BE2C (cell line): ENCODE measurements at regions not wholly inside any gene's neighbourhood (a gene's known extent, or its start where the extent isn't known, plus 50 kb on each side); places are given as distances from the start of the nearest gene placed in this dataset.

Source experiments
- DNase-seq: peaks from one replicate; pipeline ENCODE4 v3.0.0-alpha.2; 2020
- H3K27me3 ChIP-seq: fragments of 250-450 bp; sonication (Bioruptor Pico); 2 replicates; pipeline ENCODE4 v1.5.1; 2020; ENCODE audit warnings: mild to moderate bottlenecking
- H3K36me3 ChIP-seq: fragments of 250-450 bp; sonication (Bioruptor Pico); 2 replicates; pipeline ENCODE4 v1.5.1; 2020; ENCODE audit warnings: mild to moderate bottlenecking
- H3K4me1 ChIP-seq: fragments of 250-450 bp; sonication (Bioruptor Pico); 2 replicates; pipeline ENCODE4 v1.5.1; 2020
- H3K4me3 ChIP-seq: 2 replicates; pipeline ENCODE4 v1.5.1; 2011; ENCODE audit warnings: low read depth, low read length
- H3K9me3 ChIP-seq: fragments of 250-450 bp; sonication (Bioruptor Pico); 2 replicates; pipeline ENCODE4 v1.5.1; 2020
- TF ChIP-seq, protein P1 (sequence below): IDR thresholded peaks from 2 replicates; pipeline ENCODE4 v1.5.1; 2012; ENCODE audit warnings: mild to moderate bottlenecking, low read depth, low read length

DNA sequence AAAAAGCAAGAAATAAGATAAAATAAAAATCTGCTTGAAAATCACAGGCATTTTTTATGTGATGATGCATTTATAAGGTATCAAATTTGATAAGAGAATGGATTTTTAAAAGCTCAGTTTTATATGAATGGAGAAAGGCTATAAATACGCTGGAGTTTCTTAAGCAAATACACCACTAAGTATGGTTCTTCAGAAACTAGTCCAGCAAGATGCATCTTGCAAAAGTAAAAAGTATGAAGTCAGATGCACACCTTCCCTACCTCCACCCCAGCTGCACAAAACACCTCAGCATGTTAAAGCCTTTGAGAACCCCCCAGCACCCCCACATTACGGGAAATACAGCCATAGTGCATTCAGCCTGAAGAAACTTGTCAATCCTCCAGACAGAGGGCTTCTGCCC lies 143.1 kb upstream of the PROX1 start:
- DNase-seq, result no peak
- Histone ChIP-seq H3K4me1 (no peaks in the 10 kb centered on the region), H3K27me3 (no peaks in the 10 kb centered on the region), H3K36me3 (no peaks in the 10 kb centered on the region), H3K9me3 (no peaks in the 10 kb centered on the region), H3K4me3 (no peak overlapping the region)
- TF ChIP-seq, protein P1, sequence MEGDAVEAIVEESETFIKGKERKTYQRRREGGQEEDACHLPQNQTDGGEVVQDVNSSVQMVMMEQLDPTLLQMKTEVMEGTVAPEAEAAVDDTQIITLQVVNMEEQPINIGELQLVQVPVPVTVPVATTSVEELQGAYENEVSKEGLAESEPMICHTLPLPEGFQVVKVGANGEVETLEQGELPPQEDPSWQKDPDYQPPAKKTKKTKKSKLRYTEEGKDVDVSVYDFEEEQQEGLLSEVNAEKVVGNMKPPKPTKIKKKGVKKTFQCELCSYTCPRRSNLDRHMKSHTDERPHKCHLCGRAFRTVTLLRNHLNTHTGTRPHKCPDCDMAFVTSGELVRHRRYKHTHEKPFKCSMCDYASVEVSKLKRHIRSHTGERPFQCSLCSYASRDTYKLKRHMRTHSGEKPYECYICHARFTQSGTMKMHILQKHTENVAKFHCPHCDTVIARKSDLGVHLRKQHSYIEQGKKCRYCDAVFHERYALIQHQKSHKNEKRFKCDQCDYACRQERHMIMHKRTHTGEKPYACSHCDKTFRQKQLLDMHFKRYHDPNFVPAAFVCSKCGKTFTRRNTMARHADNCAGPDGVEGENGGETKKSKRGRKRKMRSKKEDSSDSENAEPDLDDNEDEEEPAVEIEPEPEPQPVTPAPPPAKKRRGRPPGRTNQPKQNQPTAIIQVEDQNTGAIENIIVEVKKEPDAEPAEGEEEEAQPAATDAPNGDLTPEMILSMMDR, result no peak

DNA sequence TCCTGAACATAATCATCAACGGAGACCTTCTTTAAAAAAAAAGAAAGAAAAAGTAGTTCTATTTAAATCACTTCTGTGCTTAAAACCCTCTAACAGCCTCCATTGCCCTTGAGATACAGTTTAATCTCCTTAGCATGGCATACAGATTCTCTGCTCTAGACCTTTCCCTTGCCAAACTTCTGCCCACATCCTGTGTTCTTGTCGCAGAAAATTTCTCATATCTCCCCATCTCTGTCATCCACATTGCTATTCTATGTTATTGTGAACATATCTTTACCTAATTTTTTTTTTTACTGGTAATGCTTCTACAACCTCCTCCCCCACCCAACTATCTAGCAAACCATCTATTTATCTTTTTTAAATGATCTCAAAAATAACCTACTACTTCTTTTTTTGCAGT lies 135.7 kb upstream of the PROX1 start:
- no peaks in the 10 kb centered on the region; the same call in 1 of the 2 replicates for H3K27me3 ChIP-seq
- no peak for DNase-seq
- no peaks in the 10 kb centered on the region for H3K36me3 ChIP-seq
- H3K9me3 ChIP-seq, result no peaks in the 10 kb centered on the region
- H3K4me1 ChIP-seq, result peaks cover 5% of the 10 kb centered on the region; the same call in 1 of the 2 replicates
- H3K4me3 ChIP-seq, result no peak overlapping the region
- TF ChIP-seq, protein P1, result no peak

DNA sequence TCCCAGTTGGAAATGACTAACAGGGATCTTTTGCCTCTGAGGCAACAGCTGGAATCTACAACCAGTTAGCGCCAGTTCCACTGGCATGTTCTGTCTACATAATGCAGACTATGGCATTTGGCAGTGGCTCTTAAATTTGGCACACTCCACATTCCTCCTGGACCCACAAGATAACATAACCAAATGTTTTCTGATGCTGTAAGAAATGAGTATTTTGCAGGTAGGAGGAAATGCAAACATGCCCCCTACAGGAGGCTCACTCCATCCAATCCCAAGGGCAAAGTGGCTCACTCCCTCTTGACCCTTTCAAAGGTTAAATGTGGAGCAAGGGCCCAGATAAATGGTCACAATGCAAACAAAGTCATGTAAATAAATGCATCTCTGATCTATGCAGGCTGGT lies 129.2 kb upstream of the PROX1 start:
- DNase-seq, result no peak
- H3K36me3 ChIP-seq, result no peaks in the 10 kb centered on the region

DNA sequence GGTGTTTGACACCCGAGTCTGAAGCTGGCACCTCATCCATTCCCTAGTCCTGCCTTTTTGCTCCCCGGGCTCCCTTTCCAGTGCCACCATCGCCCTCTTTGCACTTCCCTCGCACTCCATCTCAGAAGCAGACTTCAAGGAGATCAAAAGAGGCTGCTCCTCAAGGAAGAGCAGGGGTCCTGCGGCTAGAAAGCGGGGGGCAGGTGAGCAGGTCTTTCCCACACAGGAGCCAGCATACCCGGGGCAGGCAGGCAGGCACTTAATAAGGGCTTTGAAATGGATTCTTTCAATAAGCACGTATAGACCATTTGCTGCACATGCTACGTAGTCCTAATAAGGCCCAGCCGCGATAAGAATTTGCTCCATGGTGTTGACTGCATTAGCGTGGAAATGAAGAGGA lies 125.9 kb upstream of the PROX1 start:
- no peaks in the 10 kb centered on the region for H3K36me3 ChIP-seq
- H3K27me3 ChIP-seq, result no peaks in the 10 kb centered on the region
- no peaks in the 10 kb centered on the region for H3K9me3 ChIP-seq
- DNase-seq, result no peak
- no peak overlapping the region for H3K4me3 ChIP-seq
- TF ChIP-seq, protein P1, result no peak
- H3K4me1 ChIP-seq, result no peaks in the 10 kb centered on the region

More for the DNA sequence above, 129.2 kb upstream of the PROX1 start:
- no peak overlapping the region for H3K4me3 ChIP-seq
- H3K9me3 ChIP-seq, result no peaks in the 10 kb centered on the region
- TF ChIP-seq, protein P1, result peak; percentile 25; the same call in 1 of the 2 replicates
- peaks cover 5% of the 10 kb centered on the region; the same call in 1 of the 2 replicates for H3K4me1 ChIP-seq
- H3K27me3 ChIP-seq, result no peaks in the 10 kb centered on the region

DNA sequence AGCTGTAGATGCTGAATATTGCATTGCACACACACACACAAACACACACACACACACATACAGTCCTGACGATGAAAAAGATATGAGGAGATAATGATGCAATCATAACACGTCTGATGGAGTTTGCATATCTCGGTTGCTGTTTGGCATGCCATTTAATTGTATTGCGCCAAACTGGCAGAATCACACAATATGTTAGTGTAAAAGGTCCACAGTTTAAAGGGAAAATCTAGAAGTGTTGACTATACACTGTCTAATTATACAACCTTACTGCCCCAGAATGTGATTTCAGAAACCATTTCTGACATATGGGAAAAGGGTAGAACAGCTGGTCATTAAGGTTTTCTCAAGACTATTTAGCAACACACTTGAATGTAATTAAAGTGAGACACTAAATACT lies 123.7 kb upstream of the PROX1 start:
- H3K4me1 ChIP-seq, result no peaks in the 10 kb centered on the region
- H3K36me3 ChIP-seq, result no peaks in the 10 kb centered on the region
- TF ChIP-seq, protein P1, result no peak
- no peaks in the 10 kb centered on the region for H3K9me3 ChIP-seq
- H3K27me3 ChIP-seq, result no peaks in the 10 kb centered on the region
- no peak for DNase-seq
- H3K4me3 ChIP-seq, result no peak overlapping the region

DNA sequence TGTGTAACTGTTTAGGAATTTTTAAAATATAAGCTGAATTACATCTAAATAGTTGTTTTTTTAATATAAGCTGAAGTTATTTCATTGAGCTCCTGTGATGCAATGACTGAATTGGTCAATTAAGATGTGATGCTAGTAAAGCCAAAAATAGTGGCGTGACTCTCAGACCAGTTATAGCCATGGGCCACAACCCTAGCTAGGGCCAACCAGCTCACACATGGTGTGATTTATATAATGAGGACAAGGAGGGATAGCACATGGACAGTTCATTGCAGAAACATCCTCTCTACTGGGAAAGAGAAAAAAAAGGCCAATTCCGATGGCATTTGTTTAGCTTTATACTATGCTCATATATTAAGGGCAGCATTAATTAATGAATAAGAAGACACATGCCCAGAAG lies 119.3 kb upstream of the PROX1 start:
- no peak for DNase-seq
- H3K27me3 ChIP-seq, result no peaks in the 10 kb centered on the region
- H3K4me3 ChIP-seq, result no peak overlapping the region
- TF ChIP-seq, protein P1, result no peak
- no peaks in the 10 kb centered on the region for H3K4me1 ChIP-seq
- H3K36me3 ChIP-seq, result no peaks in the 10 kb centered on the region
- no peaks in the 10 kb centered on the region for H3K9me3 ChIP-seq
